Neuronal stem cell (in vitro differentiated cells): ENCODE measurements at regions not wholly inside any gene's neighbourhood (a gene's known extent, or its start where the extent isn't known, plus 50 kb on each side); places are given as distances from the start of the nearest gene placed in this dataset.

ENCODE experiments used
- DNase-seq: peaks from one replicate; pipeline ENCODE4 v3.0.0-alpha.2; 2013; ENCODE audit warnings: low spot score
- H2AFZ ChIP-seq: one replicate; pipeline ENCODE4 v1.6.1; 2013; ENCODE audit warnings: mild to moderate bottlenecking, low read length, inconsistent platforms
- H2AK5ac ChIP-seq: 2 replicates; pipeline ENCODE4 v1.6.1; 2013; ENCODE audit warnings: low read depth, mild to moderate bottlenecking, inconsistent platforms, low read length, moderate library complexity, mixed read lengths
- H2BK120ac ChIP-seq: 2 replicates; pipeline ENCODE4 v1.6.1; 2013; ENCODE audit warnings: low read depth, mild to moderate bottlenecking, inconsistent platforms, low read length, moderate library complexity, mixed read lengths
- H2BK12ac ChIP-seq: one replicate; pipeline ENCODE4 v1.6.1; 2013; ENCODE audit warnings: low read length, inconsistent platforms
- H2BK15ac ChIP-seq: 2 replicates; pipeline ENCODE4 v1.6.1; 2013; ENCODE audit warnings: mild to moderate bottlenecking, low read length, inconsistent platforms, mixed read lengths
- H2BK5ac ChIP-seq: one replicate; pipeline ENCODE4 v1.6.1; 2013; ENCODE audit warnings: inconsistent platforms, mild to moderate bottlenecking, low read length, moderate library complexity
- H3K14ac ChIP-seq: one replicate; pipeline ENCODE4 v1.6.1; 2013; ENCODE audit warnings: low read length, inconsistent platforms
- H3K18ac ChIP-seq: 2 replicates; pipeline ENCODE4 v1.6.1; 2013; ENCODE audit warnings: low read length, inconsistent platforms
- H3K23ac ChIP-seq: 2 replicates; pipeline ENCODE4 v1.6.1; 2013; ENCODE audit warnings: low read depth, mild to moderate bottlenecking, mixed read lengths, low read length, inconsistent platforms; ENCODE audit not compliant: poor library complexity
- H3K27ac ChIP-seq: replicated peaks from 3 replicates; pipeline ENCODE4 v1.5.1; 2013; ENCODE audit warnings: low read length, inconsistent platforms
- H3K27me3 ChIP-seq, 3 experiments: 2 replicates each; pipeline ENCODE4 v1.6.1; 2013; ENCODE audit warnings: low read length in 3 of 3, mild to moderate bottlenecking in 2 of 3, inconsistent platforms in 1 of 3, low read depth in 1 of 3, mixed read lengths in 1 of 3, moderate library complexity in 1 of 3; ENCODE audit not compliant: control insufficient read depth in 3 of 3, insufficient read depth in 3 of 3
- H3K36me3 ChIP-seq, 2 donors: replicated peaks in 1 of 2; 2 replicates each; pipeline ENCODE4 v1.6.1; 2013; ENCODE audit warnings: low read length in 2 of 2; ENCODE audit not compliant: control insufficient read depth in 2 of 2, insufficient read depth in 2 of 2
- H3K4ac ChIP-seq: 2 replicates; pipeline ENCODE4 v1.6.1; 2013; ENCODE audit warnings: inconsistent platforms, mild to moderate bottlenecking, low read length, moderate library complexity
- H3K4me1 ChIP-seq, 2 donors: 1 replicate in 1 of 2; 2 replicates in 1 of 2; pipeline ENCODE4 v1.6.1; 2013; ENCODE audit warnings: low read length in 2 of 2, low read depth in 1 of 2; ENCODE audit not compliant: control insufficient read depth in 2 of 2, insufficient read depth in 1 of 2
- H3K4me2 ChIP-seq: one replicate; pipeline ENCODE4 v1.6.1; 2013; ENCODE audit warnings: mild to moderate bottlenecking, low read length, inconsistent platforms; ENCODE audit not compliant: insufficient read depth, poor library complexity, severe bottlenecking
- H3K4me3 ChIP-seq, 2 donors: 2 replicates each; pipeline ENCODE4 v1.5.1; 2013; ENCODE audit warnings: low read length in 2 of 2, mild to moderate bottlenecking in 2 of 2, inconsistent platforms in 1 of 2, moderate library complexity in 1 of 2
- H3K79me1 ChIP-seq: one replicate; pipeline ENCODE4 v1.6.1; 2013; ENCODE audit warnings: low read depth, mild to moderate bottlenecking, inconsistent platforms, low read length, moderate library complexity
- H3K9ac ChIP-seq: one replicate; pipeline ENCODE4 v1.6.1; 2013; ENCODE audit warnings: mild to moderate bottlenecking, low read depth, low read length, inconsistent platforms; ENCODE audit not compliant: poor library complexity
- H3K9me3 ChIP-seq, 2 donors: replicated peaks in 1 of 2; 2 replicates each; pipeline versions ENCODE3 to v1.6.1; 2013; ENCODE audit warnings: low read length in 2 of 2, mild to moderate bottlenecking in 2 of 2, inconsistent platforms in 1 of 2, low read depth in 1 of 2, mixed read lengths in 1 of 2, moderate library complexity in 1 of 2; ENCODE audit not compliant: control insufficient read depth in 2 of 2, insufficient read depth in 1 of 2
- H4K8ac ChIP-seq: one replicate; pipeline ENCODE4 v1.6.1; 2013; ENCODE audit warnings: low read depth, mild to moderate bottlenecking, inconsistent platforms, low read length, moderate library complexity
- H4K91ac ChIP-seq: one replicate; pipeline ENCODE4 v1.6.1; 2013; ENCODE audit warnings: low read length, low read depth, mild to moderate bottlenecking, inconsistent platforms; ENCODE audit not compliant: poor library complexity
- WGBS, 2 donors: extraction: QIAGEN DNeasy Blood & Tissue Kit; methylation state at CpG; one replicate each; pipeline ENCODE4 v1.1.7; 2013; ENCODE audit warnings: missing lambda C conversion rate in 2 of 2, mixed read lengths in 1 of 2; ENCODE audit not compliant: insufficient read length in 2 of 2, insufficient replicate concordance in 1 of 2; ENCODE audit errors: extremely low coverage in 2 of 2; 5-methylcytosine and 5-hydroxymethylcytosine counted together

DNA sequence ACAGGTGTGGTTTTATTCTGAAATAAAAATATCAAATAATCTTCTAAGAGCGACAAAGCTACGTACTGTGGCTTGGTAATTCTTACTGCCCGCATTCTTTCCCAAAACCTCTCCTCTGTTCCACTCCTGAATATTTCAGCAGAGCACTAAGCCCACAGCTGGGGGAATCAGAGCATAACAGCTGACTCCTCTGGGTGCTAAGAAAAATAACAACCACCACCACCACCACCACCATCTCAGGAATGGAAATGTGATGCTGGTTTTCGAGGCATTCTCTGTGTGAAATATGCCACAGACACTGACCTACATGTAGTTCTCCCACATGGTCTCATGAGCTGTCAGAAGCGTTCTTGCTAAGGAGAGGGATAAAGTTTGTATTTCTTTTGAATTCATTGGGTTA is 183.7 kb downstream of the BMP4 start:
- H3K9me3 ChIP-seq, result peaks cover 0 to 2% of the 10 kb centered on the region in 2 donors
- H3K79me1 ChIP-seq, result no peaks in the 10 kb centered on the region
- no peak overlapping the region for H3K23ac ChIP-seq
- no peak overlapping the region for H2AFZ ChIP-seq
- no peaks in the 10 kb centered on the region for H3K36me3 ChIP-seq
- H3K9ac ChIP-seq, result no peak overlapping the region
- H3K4me3 ChIP-seq, result no peak overlapping the region
- no peak overlapping the region for H2BK120ac ChIP-seq
- no peaks in the 10 kb centered on the region for H3K27me3 ChIP-seq
- no peak overlapping the region for H4K8ac ChIP-seq
- no CpG with 5 or more reads among the region's 5 CpGs for WGBS, 2 donors
- H3K4me1 ChIP-seq, result no peaks in the 10 kb centered on the region
- H2BK5ac ChIP-seq, result no peak overlapping the region
- H4K91ac ChIP-seq, result no peak overlapping the region
- H2AK5ac ChIP-seq, result no peak overlapping the region
- H3K4ac ChIP-seq, result no peak overlapping the region
- H3K27ac ChIP-seq, result no peak overlapping the region
- no peak for DNase-seq
- no peak overlapping the region for H3K14ac ChIP-seq
- H2BK12ac ChIP-seq, result no peak overlapping the region
- H3K4me2 ChIP-seq, result no peak overlapping the region
- no peak overlapping the region for H3K18ac ChIP-seq
- no peak overlapping the region for H2BK15ac ChIP-seq

DNA sequence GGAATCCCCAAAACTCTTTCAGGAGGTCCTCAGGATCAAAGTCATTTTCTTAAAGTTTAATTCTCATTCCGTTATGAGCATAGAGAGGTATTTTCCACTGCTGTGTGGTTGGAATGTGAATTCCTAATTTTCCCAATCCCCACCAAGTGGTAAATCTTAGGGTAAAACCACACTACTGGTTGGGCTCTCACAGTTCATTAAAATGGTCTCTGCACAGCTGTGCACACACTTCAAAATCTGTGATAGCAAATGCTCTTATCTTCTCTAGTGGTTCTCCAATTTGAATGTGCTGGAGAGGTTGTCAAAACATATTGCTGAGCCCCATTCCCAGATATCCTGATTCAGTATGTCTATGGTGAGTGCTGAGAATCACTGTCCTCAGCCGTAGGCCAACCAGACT is 189.1 kb downstream of the BMP4 start:
- H2BK15ac ChIP-seq, result no peak overlapping the region
- no peak for DNase-seq
- WGBS, 2 donors, result no CpG with 5 or more reads among the region's 2 CpGs
- H3K36me3 ChIP-seq, result no peaks in the 10 kb centered on the region
- no peaks in the 10 kb centered on the region for H3K79me1 ChIP-seq
- no peaks in the 10 kb centered on the region for H3K9me3 ChIP-seq
- no peak overlapping the region for H2BK5ac ChIP-seq
- no peak overlapping the region for H3K4me2 ChIP-seq
- no peak overlapping the region for H3K27ac ChIP-seq
- H2AFZ ChIP-seq, result no peak overlapping the region
- H3K14ac ChIP-seq, result no peak overlapping the region
- no peak overlapping the region for H2AK5ac ChIP-seq
- no peaks in the 10 kb centered on the region for H3K27me3 ChIP-seq
- no peak overlapping the region for H4K91ac ChIP-seq
- H3K4me3 ChIP-seq, result no peak overlapping the region
- no peak overlapping the region for H3K23ac ChIP-seq
- H3K18ac ChIP-seq, result no peak overlapping the region
- no peak overlapping the region for H4K8ac ChIP-seq
- no peak overlapping the region for H3K9ac ChIP-seq
- H2BK12ac ChIP-seq, result no peak overlapping the region
- H2BK120ac ChIP-seq, result no peak overlapping the region
- H3K4ac ChIP-seq, result no peak overlapping the region
- no peaks in the 10 kb centered on the region for H3K4me1 ChIP-seq

DNA sequence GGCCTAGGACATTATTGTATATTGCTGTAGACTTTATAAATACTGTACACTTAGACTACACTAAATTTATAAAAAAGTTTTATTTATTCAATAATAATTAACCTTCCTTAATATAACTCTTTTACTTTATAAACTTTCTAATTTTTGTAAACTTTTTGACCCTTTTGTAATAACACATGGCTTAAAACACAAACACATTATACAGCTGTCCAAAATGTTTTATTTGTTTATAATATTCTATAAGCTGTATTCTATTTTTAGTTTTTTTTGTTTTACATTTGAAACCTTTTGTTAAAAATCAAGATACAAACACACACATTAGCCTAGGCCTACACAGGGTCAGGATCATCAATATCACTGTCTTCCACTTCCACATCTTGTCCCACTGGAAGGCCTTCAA is 190.0 kb downstream of the BMP4 start:
- Histone ChIP-seq H3K18ac (no peak overlapping the region), H4K91ac (no peak overlapping the region), H3K4me3 (no peak overlapping the region), H2BK120ac (no peak overlapping the region), H3K27ac (no peak overlapping the region), H3K23ac (no peak overlapping the region), H2AK5ac (no peak overlapping the region), H3K14ac (no peak overlapping the region), H3K79me1 (no peaks in the 10 kb centered on the region), H2BK15ac (no peak overlapping the region), H2BK12ac (no peak overlapping the region), H3K27me3 (no peaks in the 10 kb centered on the region), H3K36me3 (no peaks in the 10 kb centered on the region), H3K9me3 (peaks cover 0 to 2% of the 10 kb centered on the region in 2 donors), H2BK5ac (no peak overlapping the region), H3K4me1 (no peaks in the 10 kb centered on the region), H3K9ac (no peak overlapping the region), H3K4me2 (no peak overlapping the region), H3K4ac (no peak overlapping the region), H2AFZ (no peak overlapping the region), H4K8ac (no peak overlapping the region)
- no peak for DNase-seq

DNA sequence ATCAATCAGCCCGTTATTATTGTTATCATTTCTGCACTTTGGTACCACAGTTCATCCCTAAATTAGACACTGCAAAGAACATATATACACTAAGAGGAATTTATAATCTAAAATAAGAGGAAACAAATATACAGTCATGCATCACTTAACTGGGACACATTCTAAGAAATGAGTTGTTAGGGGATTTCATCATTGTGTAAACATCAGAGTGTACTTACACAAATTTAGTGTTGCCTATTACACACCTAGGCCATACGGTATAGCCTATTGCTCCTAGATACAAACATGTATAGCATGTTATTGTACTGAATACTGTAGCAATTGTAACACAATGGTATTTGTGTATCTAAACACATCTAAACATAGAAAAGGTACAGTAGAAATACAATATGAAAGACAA is 190.5 kb downstream of the BMP4 start:
- Histone ChIP-seq H3K36me3 (no peaks in the 10 kb centered on the region), H3K4me1 (no peaks in the 10 kb centered on the region), H2AFZ (no peak overlapping the region), H2BK15ac (no peak overlapping the region), H3K18ac (no peak overlapping the region), H3K4me3 (no peak overlapping the region), H2BK120ac (no peak overlapping the region), H3K9me3 (peaks cover 0 to 2% of the 10 kb centered on the region in 2 donors), H4K91ac (no peak overlapping the region), H3K27ac (no peak overlapping the region), H2AK5ac (no peak overlapping the region), H3K4ac (no peak overlapping the region), H2BK5ac (no peak overlapping the region), H3K27me3 (no peaks in the 10 kb centered on the region), H3K14ac (no peak overlapping the region), H3K79me1 (no peaks in the 10 kb centered on the region), H3K4me2 (no peak overlapping the region), H3K9ac (no peak overlapping the region), H4K8ac (no peak overlapping the region), H2BK12ac (no peak overlapping the region), H3K23ac (no peak overlapping the region)
- no peak for DNase-seq
- WGBS, 2 donors, result no CpG with 5 or more reads among the region's 2 CpGs
